Suprapubic skin (tissue), 4 donors: ENCODE measurements at regions not wholly inside any gene's neighbourhood (a gene's known extent, or its start where the extent isn't known, plus 50 kb on each side); places are given as distances from the start of the nearest gene placed in this dataset.

Experiments
- CTCF ChIP-seq, 2 donors: fragments of 200-600 bp in 1 of 2; fragments of 450-650 bp in 1 of 2; sonication (generic) in 1 of 2; IDR thresholded peaks; one replicate each; pipeline ENCODE4 v1.5.1; 2016 to 2019; ENCODE audit warnings: antibody characterized with exemption in 2 of 2, mild to moderate bottlenecking in 1 of 2, moderate library complexity in 1 of 2
- POLR2A ChIP-seq, 2 donors: fragments of 450-650 bp; IDR thresholded peaks; one replicate each; pipeline ENCODE4 v1.6.1; 2017; ENCODE audit warnings: antibody characterized with exemption in 2 of 2, mild to moderate bottlenecking in 2 of 2, moderate library complexity in 2 of 2
- POLR2AphosphoS5 ChIP-seq, 3 donors: sonication (generic); formaldehyde crosslinking; IDR thresholded peaks; one replicate each; pipeline ENCODE4 v1.6.1; 2017; ENCODE audit warnings: antibody characterized with exemption in 3 of 3

- TF ChIP-seq POLR2AphosphoS5 (IDR thresholded peaks at IDR 0.05) (no peak), CTCF (IDR thresholded peaks at IDR 0.05) (no peak), POLR2A (IDR thresholded peaks at IDR 0.05) (no peak)
Measured at GRCh38 chr13:74657765-74658164, 523.6 kb upstream of the KLF12 start.
